HG02759 (cell line): ENCODE measurements at regions not wholly inside any gene's neighbourhood (a gene's known extent, or its start where the extent isn't known, plus 50 kb on each side); places are given as distances from the start of the nearest gene placed in this dataset.

Source experiments
- ATAC-seq: cut with Tn5 transposase; IDR thresholded peaks from one replicate; pipeline ENCODE4 v1.9.1; 2021; ENCODE audit warnings: mild to moderate bottlenecking, moderate library complexity; ENCODE audit not compliant: unreplicated experiment

DNA sequence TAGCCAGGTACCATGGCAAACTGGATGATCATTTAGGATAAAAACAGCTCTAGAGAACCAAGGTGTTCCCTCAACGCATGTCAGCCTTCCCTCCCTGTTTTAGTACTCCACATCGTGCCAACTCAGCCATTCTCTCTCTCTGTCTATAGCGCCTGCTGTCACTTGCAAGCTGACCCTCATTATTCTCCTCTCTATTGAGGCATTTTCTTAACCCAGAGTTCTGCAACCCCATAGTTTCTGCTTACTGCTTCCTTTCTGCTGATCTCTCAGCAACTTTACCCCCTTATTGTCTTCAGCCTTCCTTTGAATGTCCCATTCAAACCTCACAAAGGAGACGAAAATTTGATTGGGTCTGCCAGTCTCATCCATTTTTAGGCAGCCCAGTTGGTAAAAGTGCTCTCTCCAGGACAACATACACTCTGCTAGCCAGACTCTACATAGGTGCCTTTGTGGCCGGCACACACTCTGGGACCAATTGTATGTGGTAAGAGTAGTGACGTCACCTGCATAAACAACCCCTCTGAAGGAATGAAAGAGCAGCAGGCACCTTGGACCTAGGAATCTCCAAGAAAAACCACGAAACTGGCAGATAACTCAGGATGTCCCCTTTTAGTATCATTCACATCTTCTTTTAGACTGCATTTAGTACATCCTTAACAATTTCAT is 367.2 kb upstream of the KCNH7 start:
- no peak for ATAC-seq

- no peak for ATAC-seq
These were observed 362.2 kb upstream of the KCNH7 start for GRCh38 chr2:163200741-163201140.

DNA sequence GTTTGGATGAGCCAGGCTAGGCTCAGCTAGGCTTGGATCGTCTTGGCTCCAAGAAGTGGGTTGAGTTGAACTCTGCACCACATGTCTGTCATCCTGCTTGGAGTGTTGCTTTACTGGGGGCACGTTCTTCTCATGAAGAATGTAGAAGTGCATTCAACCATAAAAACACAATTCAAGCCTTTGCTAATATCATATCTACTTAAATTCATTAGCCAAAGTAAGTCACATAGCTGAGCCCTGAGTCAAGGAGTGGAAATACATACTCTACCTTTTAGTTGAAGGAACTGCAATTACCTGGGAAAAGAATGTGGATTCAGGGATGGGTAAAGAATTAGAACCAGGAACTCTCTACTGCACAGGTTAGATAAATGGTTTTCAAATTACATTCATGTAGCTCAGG is 360.4 kb upstream of the KCNH7 start:
- no peak for ATAC-seq

DNA sequence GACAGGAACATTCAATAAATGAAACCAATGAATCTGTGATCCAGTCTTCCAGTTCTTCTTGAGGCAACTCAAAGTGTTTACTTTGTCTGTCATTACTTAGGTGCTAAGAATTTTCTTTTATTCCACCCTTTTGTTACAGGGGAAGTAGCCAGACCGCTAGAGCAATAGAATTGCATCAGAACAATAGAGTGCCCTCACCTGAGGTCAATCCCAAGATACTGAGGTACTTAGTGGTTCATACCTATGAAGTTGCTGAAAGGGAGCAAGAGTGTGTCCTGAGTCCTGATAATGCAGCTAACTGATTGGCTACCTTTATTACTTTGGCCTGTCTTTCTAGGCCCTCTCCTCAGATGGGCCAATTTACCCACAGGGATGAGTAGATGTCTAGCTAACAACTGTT is 359.4 kb upstream of the KCNH7 start:
- ATAC-seq: no peak

GRCh38 chr2:163191372-163191771 is 352.8 kb upstream of the KCNH7 start:
- no peak for ATAC-seq

DNA sequence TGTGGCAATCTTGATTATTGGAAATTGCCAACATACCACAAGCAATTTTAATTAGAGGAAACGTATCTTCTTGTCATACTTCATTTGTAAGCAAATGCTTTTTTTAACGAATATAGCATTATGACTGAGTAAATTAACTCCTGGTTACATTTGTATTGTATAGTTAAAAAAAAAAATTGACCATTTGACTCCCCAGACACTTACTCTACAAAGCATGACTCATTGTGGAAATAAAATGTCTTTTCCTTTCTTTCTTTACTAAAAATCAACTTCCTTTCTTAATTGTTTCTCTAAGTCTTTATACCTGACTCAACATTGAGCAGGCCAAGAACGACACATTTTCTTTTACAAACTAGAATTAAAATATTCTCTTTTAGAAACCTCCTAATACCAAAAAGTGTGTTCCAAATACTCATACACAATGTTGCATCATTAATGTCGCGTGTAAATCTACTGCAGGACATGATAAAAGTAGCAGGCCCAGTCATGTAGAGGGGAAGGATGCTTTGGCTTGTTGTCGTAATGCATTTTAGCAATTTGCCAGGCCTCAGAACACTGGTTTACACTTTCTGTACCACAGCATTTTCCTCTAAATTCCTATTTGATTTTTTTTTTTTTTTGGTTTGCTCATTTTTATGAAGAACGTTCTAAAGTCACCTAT is 349.6 kb upstream of the KCNH7 start:
- no peak for ATAC-seq

- no peak for ATAC-seq
These were observed 348.6 kb upstream of the KCNH7 start for GRCh38 chr2:163187119-163187518.

- ATAC-seq: no peak
These were observed 346.6 kb upstream of the KCNH7 start for GRCh38 chr2:163185160-163185559.

DNA sequence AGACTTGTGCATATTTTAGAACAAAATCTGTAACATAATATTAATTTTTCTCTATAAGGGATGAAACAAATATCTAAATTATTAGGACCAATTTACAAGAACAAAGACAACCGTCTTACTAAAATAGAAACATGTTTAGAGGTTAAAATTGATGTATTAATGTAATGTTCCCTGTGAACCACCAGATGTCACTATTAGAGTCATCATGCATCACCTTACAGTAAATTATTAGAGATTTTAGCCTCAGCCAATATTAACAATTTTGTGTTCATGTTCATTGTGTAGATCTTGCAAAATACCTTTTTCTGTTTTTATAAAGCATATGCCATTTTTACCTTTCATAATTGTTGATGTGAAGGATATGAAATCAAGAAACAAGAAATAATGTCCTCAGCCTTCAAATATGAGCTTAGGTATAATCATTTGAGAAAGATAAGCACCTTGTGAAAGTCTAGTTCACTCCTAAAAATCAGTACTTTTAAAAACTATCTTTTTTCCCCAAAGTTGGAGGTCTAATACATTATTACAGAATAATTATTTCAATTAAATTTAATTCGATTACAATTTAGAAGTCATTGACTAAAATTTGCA is 344.3 kb upstream of the KCNH7 start:
- ATAC-seq: peak; percentile 63

GRCh38 chr2:163177592-163177991 is 339.0 kb upstream of the KCNH7 start:
- ATAC-seq: no peak

DNA sequence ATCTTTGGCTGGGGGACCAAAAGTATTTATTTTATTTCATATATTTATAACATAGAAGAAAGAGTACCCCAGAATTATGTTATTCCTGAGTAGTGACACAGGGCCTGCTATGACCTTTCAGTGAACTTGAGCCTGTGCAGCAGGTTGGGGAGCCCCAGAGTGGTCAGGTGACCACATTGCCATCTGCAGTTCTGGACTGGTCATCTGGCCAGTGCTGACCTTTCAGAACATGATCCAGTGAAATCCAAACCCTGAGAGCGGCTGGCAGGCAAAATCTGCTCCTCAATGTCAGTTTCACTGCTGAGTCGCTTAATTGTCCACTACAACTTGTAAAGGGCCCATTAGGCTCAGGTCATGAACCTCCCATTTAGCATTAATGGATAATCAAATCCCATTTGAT is 336.7 kb upstream of the KCNH7 start:
- ATAC-seq: no peak

- no peak for ATAC-seq
These were observed 335.0 kb upstream of the KCNH7 start for GRCh38 chr2:163173591-163173990.

GRCh38 chr2:163171786-163172530 is 333.4 kb upstream of the KCNH7 start:
- ATAC-seq: no peak

DNA sequence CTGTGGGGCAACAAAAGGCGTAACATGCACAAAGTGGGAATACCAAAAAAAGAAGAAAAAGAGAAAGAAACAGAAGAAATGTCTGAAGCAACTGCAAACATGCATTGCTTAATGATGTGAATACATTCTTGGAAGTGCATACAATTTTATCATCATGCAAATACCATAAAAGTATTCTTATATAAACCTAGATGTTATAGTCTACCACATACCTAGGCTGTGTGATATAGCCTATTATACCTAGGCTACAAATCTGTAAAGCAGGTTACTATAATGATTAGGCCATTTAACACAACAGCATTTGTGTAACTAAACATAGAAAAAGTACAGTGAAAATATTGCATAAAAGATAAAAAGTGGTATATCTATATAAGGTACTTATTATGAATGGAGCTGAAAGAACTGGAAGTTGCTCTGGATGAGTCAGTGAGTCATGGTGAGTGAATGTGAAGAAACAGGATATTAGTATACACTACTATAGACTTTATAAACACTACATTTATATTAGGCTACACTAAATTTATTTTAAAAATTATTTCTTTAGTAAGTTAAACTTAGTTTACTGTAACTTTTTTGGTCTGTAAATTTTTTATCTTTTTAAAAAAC is 319.4 kb upstream of the KCNH7 start:
- ATAC-seq: no peak

DNA sequence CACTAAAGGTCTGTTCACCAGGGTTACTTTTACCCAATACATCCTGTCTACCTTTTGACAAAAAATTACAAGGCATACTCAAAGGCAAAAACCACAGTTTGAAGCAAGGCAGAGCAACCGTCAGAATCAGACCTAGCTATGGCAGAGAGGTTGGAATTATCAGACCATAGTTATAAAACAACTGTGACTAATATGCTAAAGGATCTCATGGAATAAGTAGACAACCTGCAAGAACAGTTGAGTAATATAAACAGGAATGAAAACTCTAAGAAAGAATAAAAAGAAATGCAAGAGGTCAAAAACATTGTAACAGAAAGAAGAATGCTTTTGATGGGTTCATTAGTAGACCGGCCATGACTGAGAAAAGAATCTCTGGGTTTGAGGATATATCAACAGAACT is 318.8 kb upstream of the KCNH7 start:
- no peak for ATAC-seq

DNA sequence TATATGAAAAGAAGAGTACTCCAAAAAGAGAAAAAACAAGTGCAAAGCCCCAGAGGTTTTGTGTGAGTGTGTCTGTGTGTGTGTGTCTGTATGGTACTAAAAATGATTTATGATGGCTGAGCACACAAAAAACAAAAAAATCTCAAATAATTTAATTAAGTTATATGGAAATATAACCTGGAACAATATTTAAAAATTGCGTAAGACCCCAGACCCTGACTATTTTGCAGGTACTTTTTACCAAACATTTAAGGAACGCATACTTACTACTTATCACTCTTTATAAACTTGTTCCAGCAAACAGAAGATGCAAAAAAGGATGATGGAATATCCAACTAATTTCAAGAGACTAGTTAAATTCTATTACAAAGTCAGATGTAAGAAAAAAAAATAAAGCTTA is 317.4 kb upstream of the KCNH7 start:
- ATAC-seq: no peak

- peak; percentile 76 for ATAC-seq
These were observed 316.8 kb upstream of the KCNH7 start for GRCh38 chr2:163155279-163155883.

- ATAC-seq: no peak
These were observed 304.1 kb upstream of the KCNH7 start for GRCh38 chr2:163142618-163143017.

DNA sequence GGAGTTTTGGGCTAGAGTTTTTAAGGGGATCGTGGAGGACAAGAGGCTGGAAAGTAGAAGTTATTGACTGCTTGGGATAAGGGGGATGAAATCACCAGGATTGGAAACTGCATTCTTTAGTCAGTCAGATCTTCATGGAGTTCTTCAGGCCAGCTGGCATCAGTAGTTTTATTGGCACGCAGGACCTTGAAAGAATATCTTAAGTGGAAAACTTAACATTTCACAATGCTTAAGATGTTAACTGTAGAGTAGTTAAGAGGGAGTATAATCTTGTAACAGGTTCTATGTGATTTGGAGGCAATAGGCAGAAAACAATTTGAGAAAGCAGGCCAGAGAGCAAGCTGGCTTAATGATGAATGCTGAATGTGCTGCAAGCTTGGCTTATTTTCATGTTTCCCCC is 300.4 kb upstream of the KCNH7 start:
- ATAC-seq: no peak

- ATAC-seq: no peak
These were observed 296.7 kb upstream of the KCNH7 start for GRCh38 chr2:163135256-163135655.

- ATAC-seq: no peak
These were observed 295.0 kb upstream of the KCNH7 start for GRCh38 chr2:163133602-163134001.
